ENCODE measurements at regions not wholly inside any gene's neighbourhood (a gene's known extent, or its start where the extent isn't known, plus 50 kb on each side); places are given as distances from the start of the nearest gene placed in this dataset.
A peak's percentile ranks its signal among the peaks of the same experiment; 100 is the strongest.

DNA sequence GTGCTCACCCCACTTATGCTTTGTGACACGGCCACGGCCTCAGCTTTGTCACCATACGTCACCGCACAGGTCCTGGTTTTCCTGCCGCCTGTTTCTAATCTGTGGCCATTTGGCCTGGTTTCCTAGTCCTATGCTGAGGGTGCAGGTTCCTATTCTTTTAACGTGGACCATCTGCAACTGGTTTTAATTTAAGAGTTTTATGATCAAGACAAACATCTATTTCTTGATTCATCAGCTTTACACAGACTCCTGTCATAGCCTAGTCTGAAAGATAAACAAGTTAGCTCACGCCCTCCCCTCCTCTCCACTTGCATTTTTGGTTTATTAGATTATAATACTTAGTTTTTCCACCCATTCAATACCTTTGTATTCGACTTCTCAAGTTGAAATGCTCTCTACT lies 97.5 kb upstream of the RPS6KA2 start:
- Histone ChIP-seq H3K9me1 (ENCODE audit: control insufficient read depth, extremely low read depth, insufficient read depth, low read length) (no peaks in the 10 kb centered on the region), H3K36me3 (ENCODE audit: control insufficient read depth in 2 of 2, extremely low read depth in 1 of 2, insufficient read depth in 2 of 2, low read length in 2 of 2) (no peaks in the 10 kb centered on the region), H4K20me1 (ENCODE audit: control insufficient read depth, extremely low read depth, insufficient read depth, low read length) (no peaks in the 10 kb centered on the region), H3K27me3 (ENCODE audit: control insufficient read depth, extremely low read depth, insufficient read depth, low read length) (no peaks in the 10 kb centered on the region), H3K9me3 (ENCODE audit: control insufficient read depth, low read depth, low read length) (no peaks in the 10 kb centered on the region), H3K4me1 (ENCODE audit: control insufficient read depth, extremely low read depth, insufficient read depth, low read length) (peaks cover 8% of the 10 kb centered on the region), H2AFZ (ENCODE audit: control insufficient read depth, low read length) (no peak overlapping the region), H3K9ac (ENCODE audit: control insufficient read depth, extremely low read depth, insufficient read depth, low read length) (no peak overlapping the region), H3K79me2 (ENCODE audit: control insufficient read depth, insufficient read depth, low read length) (no peaks in the 10 kb centered on the region), H3K27ac (ENCODE audit: control insufficient read depth, insufficient read depth, low read length) (no peak overlapping the region), H3K4me3 (ENCODE audit: control insufficient read depth in 2 of 3, extremely low read depth in 1 of 3, insufficient read depth in 2 of 3, low read depth in 1 of 3, low read length in 3 of 3) (no peak overlapping the region), H3K4me2 (ENCODE audit: control insufficient read depth, extremely low read depth, insufficient read depth, low read depth, low read length) (peak overlapping the region; percentile 1)
- dilution Hi-C loops (cut with MboI; ENCODE audit: extremely low pct_ligation_motif_present, low sequenced_read_pairs) = no loop called here
- TF ChIP-seq, protein P1, sequence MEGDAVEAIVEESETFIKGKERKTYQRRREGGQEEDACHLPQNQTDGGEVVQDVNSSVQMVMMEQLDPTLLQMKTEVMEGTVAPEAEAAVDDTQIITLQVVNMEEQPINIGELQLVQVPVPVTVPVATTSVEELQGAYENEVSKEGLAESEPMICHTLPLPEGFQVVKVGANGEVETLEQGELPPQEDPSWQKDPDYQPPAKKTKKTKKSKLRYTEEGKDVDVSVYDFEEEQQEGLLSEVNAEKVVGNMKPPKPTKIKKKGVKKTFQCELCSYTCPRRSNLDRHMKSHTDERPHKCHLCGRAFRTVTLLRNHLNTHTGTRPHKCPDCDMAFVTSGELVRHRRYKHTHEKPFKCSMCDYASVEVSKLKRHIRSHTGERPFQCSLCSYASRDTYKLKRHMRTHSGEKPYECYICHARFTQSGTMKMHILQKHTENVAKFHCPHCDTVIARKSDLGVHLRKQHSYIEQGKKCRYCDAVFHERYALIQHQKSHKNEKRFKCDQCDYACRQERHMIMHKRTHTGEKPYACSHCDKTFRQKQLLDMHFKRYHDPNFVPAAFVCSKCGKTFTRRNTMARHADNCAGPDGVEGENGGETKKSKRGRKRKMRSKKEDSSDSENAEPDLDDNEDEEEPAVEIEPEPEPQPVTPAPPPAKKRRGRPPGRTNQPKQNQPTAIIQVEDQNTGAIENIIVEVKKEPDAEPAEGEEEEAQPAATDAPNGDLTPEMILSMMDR (optimal IDR thresholded peaks at IDR 0.05 in 1 of 3, IDR thresholded peaks at IDR 0.05 in 1 of 3, conservative IDR thresholded peaks at IDR 0.05 in 1 of 3; ENCODE audit: extremely low read depth in 1 of 3, insufficient read depth in 2 of 3, low read length in 3 of 3) = no peak
- no peak for TF ChIP-seq EZH2 (IDR thresholded peaks at IDR 0.05; ENCODE audit: low read length)
- DNase-seq (ENCODE audit: low read depth, low spot score) (no peak), FAIRE-seq (peak; percentile 5)

DNA sequence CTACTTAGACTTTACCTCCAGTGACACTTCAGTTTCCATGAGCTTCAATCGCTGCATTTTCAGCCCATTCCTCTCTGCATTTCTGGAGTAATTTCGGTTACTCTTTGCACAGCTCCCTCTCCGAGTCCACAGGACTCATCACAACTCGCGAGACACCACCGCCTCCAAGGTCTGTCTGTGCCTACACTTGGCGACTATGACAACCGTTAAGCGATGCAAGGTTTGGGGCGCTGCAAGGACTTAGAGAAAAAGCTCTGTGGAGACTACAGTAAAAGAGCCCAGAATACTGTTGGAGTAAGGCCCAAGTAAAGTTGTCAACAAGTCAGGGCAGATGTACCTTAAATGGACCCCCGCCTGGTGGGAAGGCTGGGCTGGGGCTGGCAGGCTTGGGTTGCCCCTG lies 95.7 kb upstream of the RPS6KA2 start:
- Histone ChIP-seq H3K4me2 (ENCODE audit: control insufficient read depth, extremely low read depth, insufficient read depth, low read depth, low read length) (no peak overlapping the region), H3K27me3 (ENCODE audit: control insufficient read depth, extremely low read depth, insufficient read depth, low read length) (no peaks in the 10 kb centered on the region), H3K4me1 (ENCODE audit: control insufficient read depth, extremely low read depth, insufficient read depth, low read length) (peaks cover 8% of the 10 kb centered on the region), H4K20me1 (ENCODE audit: control insufficient read depth, extremely low read depth, insufficient read depth, low read length) (no peaks in the 10 kb centered on the region), H3K9me1 (ENCODE audit: control insufficient read depth, extremely low read depth, insufficient read depth, low read length) (no peaks in the 10 kb centered on the region), H3K9me3 (ENCODE audit: control insufficient read depth, low read depth, low read length) (no peaks in the 10 kb centered on the region), H3K4me3 (ENCODE audit: control insufficient read depth in 2 of 3, extremely low read depth in 1 of 3, insufficient read depth in 2 of 3, low read depth in 1 of 3, low read length in 3 of 3) (no peak overlapping the region), H3K9ac (ENCODE audit: control insufficient read depth, extremely low read depth, insufficient read depth, low read length) (no peak overlapping the region), H3K79me2 (ENCODE audit: control insufficient read depth, insufficient read depth, low read length) (no peaks in the 10 kb centered on the region), H3K36me3 (ENCODE audit: control insufficient read depth in 2 of 2, extremely low read depth in 1 of 2, insufficient read depth in 2 of 2, low read length in 2 of 2) (no peaks in the 10 kb centered on the region), H3K27ac (ENCODE audit: control insufficient read depth, insufficient read depth, low read length) (no peak overlapping the region), H2AFZ (ENCODE audit: control insufficient read depth, low read length) (no peak overlapping the region)
- FAIRE-seq (no peak), DNase-seq (ENCODE audit: low read depth, low spot score) (no peak)
- dilution Hi-C loops (cut with MboI; ENCODE audit: extremely low pct_ligation_motif_present, low sequenced_read_pairs) = no loop called here
- TF ChIP-seq, protein P1 (optimal IDR thresholded peaks at IDR 0.05 in 1 of 3, IDR thresholded peaks at IDR 0.05 in 1 of 3, conservative IDR thresholded peaks at IDR 0.05 in 1 of 3; ENCODE audit: extremely low read depth in 1 of 3, insufficient read depth in 2 of 3, low read length in 3 of 3) = no peak
- no peak for TF ChIP-seq EZH2 (IDR thresholded peaks at IDR 0.05; ENCODE audit: low read length)

Data from keratinocyte (primary cell).